ENCODE measurements at regions not wholly inside any gene's neighbourhood (a gene's known extent, or its start where the extent isn't known, plus 50 kb on each side); places are given as distances from the start of the nearest gene placed in this dataset.
"Not testable (repeated sequence)": the region's sequence is repeated elsewhere in the genome, so short reads cannot be mapped to it uniquely, and the experiment has no call there.

GRCh38 chr10:131833013-131833412, 67.8 kb upstream of the PPP2R2D start:
- intact Hi-C loops (cut with DNase I; ENCODE audit: low total_unique reads): no loop called here
- TF ChIP-seq POLR2A (IDR thresholded peaks at IDR 0.05) (no peak), CTCF (IDR thresholded peaks at IDR 0.05) (no peak)
- 90 to 91% methylated on average over 5 of the region's 5 CpGs for WGBS, 2 donors
- no peak for DNase-seq (ENCODE audit: low spot score in 2 of 2)
- H3K4me3 ChIP-seq (ENCODE audit: low read depth, poor library complexity, severe bottlenecking): no peak overlapping the region

GRCh38 chr10:131833446-131834080, 67.2 kb upstream of the PPP2R2D start:
- H3K4me3 ChIP-seq (ENCODE audit: low read depth, poor library complexity, severe bottlenecking): no peak overlapping the region
- DNase-seq (ENCODE audit: low spot score in 2 of 2): no peak
- no peak for TF ChIP-seq POLR2A (IDR thresholded peaks at IDR 0.05)
- TF ChIP-seq CTCF (IDR thresholded peaks at IDR 0.05): no peak
- intact Hi-C loops (cut with DNase I; ENCODE audit: low total_unique reads): no loop called here
- WGBS, 2 donors: 93% methylated on average over 12 to 14 of the region's 14 CpGs

- TF ChIP-seq POLR2A (IDR thresholded peaks at IDR 0.05): no peak
- TF ChIP-seq CTCF (IDR thresholded peaks at IDR 0.05): no peak
- intact Hi-C loops (cut with DNase I; ENCODE audit: low total_unique reads): no loop called here
- DNase-seq (ENCODE audit: low spot score in 2 of 2): no peak
- H3K4me3 ChIP-seq (ENCODE audit: low read depth, poor library complexity, severe bottlenecking): no peak overlapping the region
- WGBS, 2 donors: 90 to 92% methylated on average over 5 to 8 of the region's 8 CpGs
Measured at GRCh38 chr10:131834152-131834810, 66.5 kb upstream of the PPP2R2D start.

- intact Hi-C loops (cut with DNase I; ENCODE audit: low total_unique reads): no loop called here
- peak in 1 of 2 donors; percentile 73 for DNase-seq (ENCODE audit: low spot score in 2 of 2)
- TF ChIP-seq POLR2A (IDR thresholded peaks at IDR 0.05): no peak
- no peak for TF ChIP-seq CTCF (IDR thresholded peaks at IDR 0.05)
- whole genome bisulfite sequencing, 2 donors: 74 to 78% methylated on average over 16 of the region's 16 CpGs
- H3K4me3 ChIP-seq (ENCODE audit: low read depth, poor library complexity, severe bottlenecking): no peak overlapping the region
Measured at GRCh38 chr10:131838966-131839742, 61.7 kb upstream of the PPP2R2D start.

- intact Hi-C loops (cut with DNase I; ENCODE audit: low total_unique reads); H3K4me3 ChIP-seq (ENCODE audit: low read depth, poor library complexity, severe bottlenecking): not testable (repeated sequence)
- DNase-seq (ENCODE audit: low spot score in 2 of 2): peak in 1 of 2 donors; percentile 66
- 82 to 84% methylated on average over 15 of the region's 15 CpGs for WGBS, 2 donors
Measured at GRCh38 chr10:131839880-131840787, 60.7 kb upstream of the PPP2R2D start.
